GM18511 (cell line): ENCODE measurements at regions not wholly inside any gene's neighbourhood (a gene's known extent, or its start where the extent isn't known, plus 50 kb on each side); places are given as distances from the start of the nearest gene placed in this dataset.

Experiments used
- ATAC-seq: cut with Tn5 transposase; IDR thresholded peaks from one replicate; pipeline ENCODE4 v1.9.1; 2021; ENCODE audit warnings: mild to moderate bottlenecking, moderate library complexity; ENCODE audit not compliant: unreplicated experiment

- ATAC-seq = no peak
Observed at GRCh38 chr17:74072340-74072739, 131.1 kb upstream of the RPL38 start.

- ATAC-seq = no peak
Observed at GRCh38 chr17:74076446-74076845, 127.0 kb upstream of the RPL38 start.

GRCh38 chr17:74077231-74077630, 126.2 kb upstream of the RPL38 start:
- ATAC-seq = no peak

- ATAC-seq = no peak
Observed at GRCh38 chr17:74078363-74078941, 125.0 kb upstream of the RPL38 start.

DNA sequence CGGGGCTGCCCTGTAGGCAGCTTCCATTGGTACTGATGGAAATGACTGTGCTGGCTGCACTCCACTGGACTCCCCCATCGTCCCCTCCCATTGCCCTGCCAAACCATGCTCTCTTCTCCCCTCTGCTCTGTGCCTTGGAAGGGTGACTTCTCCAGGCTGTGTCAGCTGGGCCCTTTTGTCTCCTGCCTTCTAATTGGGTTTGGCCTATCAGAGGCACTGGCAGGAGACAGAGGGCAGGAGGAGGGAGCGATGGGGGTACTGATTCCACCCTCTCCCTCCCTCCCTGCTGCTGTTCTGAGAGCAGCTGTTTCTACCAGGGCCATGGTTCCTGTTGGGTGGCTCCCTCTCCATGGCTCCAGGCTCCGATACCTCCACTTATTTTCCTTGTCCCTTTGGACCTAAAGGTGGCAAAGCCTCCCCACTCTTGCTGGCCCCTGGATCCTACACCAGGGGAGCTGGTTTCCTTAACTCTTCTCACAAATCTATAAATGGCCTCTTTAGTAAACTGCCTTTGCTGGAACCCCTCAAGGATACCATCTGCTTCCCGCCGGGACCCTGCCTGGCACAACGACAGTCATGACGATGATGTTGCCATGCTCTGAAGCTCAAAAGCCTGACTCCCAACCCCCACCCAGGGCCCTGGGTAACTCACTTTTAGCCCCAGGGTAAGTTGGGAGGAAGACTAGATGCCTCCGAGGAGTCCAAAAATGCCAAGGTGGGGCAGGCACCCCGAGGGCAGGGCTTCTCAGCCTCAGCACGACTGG, 123.8 kb upstream of the RPL38 start:
- no peak for ATAC-seq

DNA sequence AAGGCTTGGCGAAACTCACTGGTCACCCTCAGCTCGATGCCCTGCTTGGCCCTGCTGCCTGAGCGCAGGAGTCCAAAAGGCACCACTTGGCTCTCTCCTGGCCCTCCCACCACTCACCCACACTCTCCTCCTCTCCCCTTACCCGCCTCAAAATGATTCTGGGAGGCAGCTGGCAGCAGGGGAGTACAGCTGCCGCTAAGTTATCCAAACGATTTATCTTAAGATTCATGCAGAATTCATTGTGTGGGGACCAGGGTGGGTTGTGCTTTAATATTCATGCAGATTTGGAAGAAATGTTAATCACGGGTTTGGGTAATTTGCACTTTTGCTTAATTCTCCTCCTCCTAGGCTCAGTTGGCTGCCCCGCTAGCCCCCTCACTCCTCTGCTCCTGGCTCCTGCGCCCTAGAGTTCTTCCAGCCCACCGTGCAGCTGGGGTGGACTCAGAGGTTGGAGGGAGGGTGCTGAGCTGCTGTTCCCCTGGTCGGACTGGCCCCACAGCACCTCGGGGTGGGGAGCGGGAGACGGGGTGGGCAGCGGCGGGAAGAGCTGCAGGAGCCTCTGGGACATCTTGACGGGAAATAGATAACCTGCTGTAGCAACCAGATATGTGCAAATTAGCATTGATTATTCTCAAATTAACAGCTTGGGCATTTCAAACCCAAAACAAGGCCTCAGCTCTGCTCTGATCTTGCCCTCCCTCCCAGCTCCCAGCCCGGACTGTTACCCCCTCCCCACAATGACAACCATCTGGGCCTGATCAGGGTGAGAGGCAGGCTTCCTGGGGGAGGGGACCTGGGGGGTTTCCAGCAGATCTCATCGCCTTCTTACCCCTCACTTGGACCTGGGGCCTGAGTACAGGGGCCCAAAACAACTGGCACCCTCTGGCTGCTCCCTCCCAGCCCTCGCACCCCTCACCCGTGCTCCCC, 122.6 kb upstream of the RPL38 start:
- ATAC-seq = no peak

GRCh38 chr17:74082886-74083285, 120.6 kb upstream of the RPL38 start:
- ATAC-seq = no peak

DNA sequence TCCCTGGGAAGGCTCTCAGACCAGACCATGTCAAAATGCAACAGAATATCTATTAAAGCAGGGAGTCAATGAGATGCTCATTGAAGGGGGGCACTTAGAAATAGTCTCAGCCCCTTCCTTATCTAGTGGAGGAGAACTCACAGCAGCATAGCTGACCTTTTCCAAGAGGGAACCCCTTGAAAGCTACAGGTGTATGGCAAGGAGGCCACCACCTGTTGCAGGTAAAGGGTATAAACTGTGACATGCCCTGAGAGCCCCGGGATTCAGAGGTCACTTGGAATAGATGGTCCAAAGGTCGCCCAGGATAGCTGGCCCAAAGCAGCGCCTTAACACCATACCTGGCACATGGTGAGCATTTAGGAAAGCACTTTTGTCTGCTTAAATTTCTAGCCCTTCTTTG, 120.2 kb upstream of the RPL38 start:
- ATAC-seq = no peak

DNA sequence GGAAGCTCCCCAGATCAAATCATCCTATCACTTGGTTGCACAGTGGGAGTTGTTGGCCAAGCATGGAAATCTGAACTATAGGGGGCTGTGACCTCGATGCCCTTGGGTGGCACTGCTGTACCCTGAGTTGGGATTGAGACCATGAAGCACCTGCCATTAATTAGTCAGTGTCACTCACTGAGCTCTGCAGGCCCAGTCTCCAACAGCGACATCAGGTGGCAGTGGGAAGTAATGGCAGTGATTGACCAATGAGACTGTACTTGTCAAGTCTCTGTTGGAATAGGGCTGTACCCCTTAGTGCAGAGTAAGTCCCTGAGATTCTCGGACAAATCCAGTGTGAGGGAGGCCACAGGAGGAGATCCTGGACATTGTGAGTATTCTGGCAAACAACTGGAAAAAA, 118.0 kb upstream of the RPL38 start:
- ATAC-seq = no peak

- no peak for ATAC-seq
Observed at GRCh38 chr17:74087002-74087585, 116.4 kb upstream of the RPL38 start.

DNA sequence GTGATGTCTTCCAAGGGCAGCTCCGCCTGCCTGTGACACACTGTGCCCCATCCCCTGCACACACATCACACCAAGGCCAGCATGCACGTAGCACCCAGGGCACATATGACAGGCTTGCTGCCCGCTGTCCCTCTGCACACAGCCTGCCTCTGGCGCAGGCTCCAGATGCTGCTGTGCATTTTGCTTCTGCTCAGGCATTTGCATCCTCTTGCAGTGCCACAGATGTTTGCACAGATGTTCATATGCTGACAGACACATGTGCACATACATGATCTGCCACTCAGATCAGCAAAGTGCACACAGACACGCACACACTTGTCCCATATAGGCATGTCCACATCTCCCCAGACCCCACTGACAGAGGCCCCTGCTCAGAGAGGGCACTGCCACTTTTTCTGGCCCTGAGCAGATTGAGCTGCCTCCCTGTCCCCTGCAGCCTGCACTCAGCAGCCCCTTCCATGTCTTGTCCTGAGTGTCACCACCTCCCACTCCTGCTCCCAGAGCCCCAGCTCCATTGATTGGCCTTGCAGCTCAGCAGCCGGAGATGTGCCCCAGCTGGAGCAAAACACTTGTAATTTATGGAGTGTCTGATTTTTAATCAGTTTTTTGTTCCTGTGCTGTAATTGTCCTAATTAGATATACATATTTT, 115.1 kb upstream of the RPL38 start:
- ATAC-seq = no peak

DNA sequence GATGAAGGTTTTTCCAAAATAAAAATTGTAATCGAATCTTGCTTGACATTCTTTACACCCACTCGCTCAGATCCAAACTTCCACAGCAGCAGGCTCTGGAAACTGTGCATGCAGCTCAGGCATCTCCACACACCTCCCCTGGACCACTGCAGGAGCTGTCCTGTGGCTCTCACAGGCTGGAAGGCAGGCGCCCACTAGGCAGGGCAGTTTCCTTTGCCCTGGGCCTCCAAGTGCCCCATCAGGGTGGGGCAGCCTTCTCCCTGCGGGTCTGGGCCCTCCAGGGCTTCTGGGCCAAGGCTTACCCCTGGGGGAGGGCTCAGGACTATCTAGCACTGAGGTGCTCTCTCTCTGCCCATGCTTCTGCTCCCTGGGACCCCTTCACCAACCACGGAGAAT, 114.5 kb upstream of the RPL38 start:
- no peak for ATAC-seq

DNA sequence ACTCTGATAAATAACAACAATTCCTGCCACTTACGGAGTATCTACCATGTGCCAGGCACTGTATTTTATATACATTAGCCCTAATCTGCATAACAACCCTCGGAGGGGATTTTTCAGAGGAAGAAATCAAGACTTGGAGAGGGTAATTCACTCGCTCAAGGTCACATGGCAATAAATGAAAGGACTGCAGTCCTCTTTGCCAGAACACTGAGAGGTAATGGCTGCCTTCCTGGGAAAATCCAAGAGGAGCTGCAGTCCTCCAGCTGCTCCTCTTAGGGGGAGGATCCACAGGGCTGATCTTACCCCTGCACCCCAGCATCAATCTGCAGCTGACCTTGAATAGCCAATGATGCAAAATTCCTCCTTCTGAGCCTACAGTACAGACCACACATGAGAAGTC, 114.1 kb upstream of the RPL38 start:
- no peak for ATAC-seq

- ATAC-seq = no peak
Observed at GRCh38 chr17:74089869-74090464, 113.5 kb upstream of the RPL38 start.

DNA sequence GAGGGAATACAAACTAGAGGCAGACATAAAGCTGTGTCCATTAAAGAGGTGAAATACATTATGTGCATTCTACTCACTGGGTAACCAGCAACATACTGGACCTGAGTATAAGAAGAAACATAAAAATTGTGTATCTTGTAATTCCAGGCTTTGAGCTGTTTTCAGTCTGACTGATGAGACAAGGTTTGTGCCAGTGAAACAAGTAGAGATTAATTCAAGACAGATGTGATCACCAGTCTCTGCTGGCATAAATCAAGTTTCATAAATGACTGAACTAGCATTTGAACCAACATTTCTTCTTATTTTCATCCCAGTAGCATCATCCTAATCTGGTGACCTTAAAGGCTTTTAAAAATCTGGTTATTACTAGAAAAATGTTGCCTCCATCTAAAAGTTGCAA, 108.8 kb upstream of the RPL38 start:
- no peak for ATAC-seq

DNA sequence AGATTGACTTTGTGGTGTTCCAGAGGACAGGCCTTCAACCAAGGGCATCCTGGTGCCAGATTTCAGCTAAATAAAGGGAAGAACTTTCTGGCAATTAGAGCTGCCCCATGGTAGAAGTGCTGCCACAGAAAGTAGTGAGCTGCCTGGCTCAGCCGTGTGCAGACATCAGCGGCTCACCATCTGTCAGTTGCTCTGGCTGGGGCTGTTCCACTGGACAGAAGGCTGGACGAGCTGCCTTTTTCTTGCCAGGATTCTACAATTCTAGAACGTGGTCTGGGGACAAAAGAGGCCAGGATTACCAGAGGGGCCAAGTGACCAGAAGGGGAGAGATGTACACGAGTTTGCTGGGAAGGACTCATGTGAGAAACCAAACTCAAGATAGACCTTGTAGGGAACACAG, 107.0 kb upstream of the RPL38 start:
- no peak for ATAC-seq

- ATAC-seq = no peak
Observed at GRCh38 chr17:74097450-74098135, 105.9 kb upstream of the RPL38 start.

DNA sequence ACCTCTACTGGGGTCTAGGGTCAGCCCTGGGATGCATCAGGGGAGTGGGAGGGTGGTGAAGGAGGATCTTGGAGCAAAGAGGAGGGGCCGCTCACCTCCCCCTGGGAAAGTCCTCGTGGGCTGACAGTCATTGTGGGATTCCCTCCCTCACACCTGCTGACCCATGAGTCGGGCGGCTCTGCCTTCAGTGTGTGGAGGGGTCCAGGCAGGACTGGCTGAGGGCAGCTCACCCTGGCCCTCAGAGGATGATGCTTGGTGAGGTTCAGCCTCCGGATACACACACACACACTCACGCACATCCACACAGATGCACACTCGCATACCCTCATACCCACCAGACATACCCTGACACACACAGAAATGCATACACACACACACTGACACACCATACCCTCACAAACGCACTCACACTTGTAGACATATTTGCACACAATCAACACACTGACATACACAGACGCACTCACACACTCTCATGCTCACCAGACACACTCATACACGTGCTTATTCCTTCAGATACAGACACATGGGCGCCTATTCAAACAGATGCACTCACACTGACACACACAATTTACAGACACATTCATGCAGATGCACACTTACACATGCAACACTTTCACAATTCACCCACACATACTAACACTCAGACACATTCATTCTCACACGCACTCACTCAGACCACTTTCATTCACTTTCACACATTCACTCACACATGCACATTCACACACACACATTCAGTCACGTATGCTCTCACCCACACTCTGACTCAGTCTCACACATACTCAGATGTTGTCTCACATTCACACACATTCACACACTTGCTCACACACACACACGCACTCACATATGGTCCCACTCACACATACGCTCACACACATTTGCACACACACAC, 105.1 kb upstream of the RPL38 start:
- ATAC-seq = no peak
